ENCODE measurements at regions not wholly inside any gene's neighbourhood (a gene's known extent, or its start where the extent isn't known, plus 50 kb on each side); places are given as distances from the start of the nearest gene placed in this dataset.
A peak's percentile ranks its signal among the peaks of the same experiment; 100 is the strongest.

DNA sequence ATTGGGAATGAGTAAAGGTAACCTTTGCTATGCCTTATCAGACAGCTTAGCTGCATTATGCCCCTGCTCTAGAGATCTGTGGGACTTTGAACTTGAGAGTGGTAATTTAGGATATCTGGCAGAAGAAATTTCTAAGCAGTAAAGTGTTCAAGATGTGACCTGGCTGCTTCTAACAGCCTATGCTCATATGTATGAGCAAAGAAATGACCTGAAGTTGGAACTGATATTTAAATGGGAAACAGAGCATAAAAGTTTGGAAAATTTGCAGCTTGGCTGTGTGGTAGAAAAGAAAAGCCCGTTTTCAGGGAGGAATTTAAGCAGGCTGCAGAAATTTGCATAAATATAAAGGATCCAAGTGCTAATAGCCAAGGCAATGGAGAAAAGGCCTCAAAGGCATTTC lies 90.4 kb downstream of the HHIPL2 start:
- TF ChIP-seq ZNF518A (tag by site-specific recombination; conservative IDR thresholded peaks at IDR 0.05; ENCODE audit: low read depth) (peak; percentile 15; the same call in 1 of the 2 replicates), ZNF626 (tag by site-specific recombination; IDR thresholded peaks at IDR 0.05) (peak; percentile 55; the same call in 1 of the 2 replicates), ZNF157 (tag by site-specific recombination; IDR thresholded peaks at IDR 0.05) (no peak), SETDB1 (IDR thresholded peaks at IDR 0.05; ENCODE audit: insufficient read length, low read length) (peak; percentile 80)
- TF ChIP-seq, protein P1, sequence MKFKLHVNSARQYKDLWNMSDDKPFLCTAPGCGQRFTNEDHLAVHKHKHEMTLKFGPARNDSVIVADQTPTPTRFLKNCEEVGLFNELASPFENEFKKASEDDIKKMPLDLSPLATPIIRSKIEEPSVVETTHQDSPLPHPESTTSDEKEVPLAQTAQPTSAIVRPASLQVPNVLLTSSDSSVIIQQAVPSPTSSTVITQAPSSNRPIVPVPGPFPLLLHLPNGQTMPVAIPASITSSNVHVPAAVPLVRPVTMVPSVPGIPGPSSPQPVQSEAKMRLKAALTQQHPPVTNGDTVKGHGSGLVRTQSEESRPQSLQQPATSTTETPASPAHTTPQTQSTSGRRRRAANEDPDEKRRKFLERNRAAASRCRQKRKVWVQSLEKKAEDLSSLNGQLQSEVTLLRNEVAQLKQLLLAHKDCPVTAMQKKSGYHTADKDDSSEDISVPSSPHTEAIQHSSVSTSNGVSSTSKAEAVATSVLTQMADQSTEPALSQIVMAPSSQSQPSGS (tag by site-specific recombination; IDR thresholded peaks at IDR 0.05; ENCODE audit: low read depth) = no peak
- ChIA-PET CTCF (no interaction called here), POLR2A (no interaction called here)

DNA sequence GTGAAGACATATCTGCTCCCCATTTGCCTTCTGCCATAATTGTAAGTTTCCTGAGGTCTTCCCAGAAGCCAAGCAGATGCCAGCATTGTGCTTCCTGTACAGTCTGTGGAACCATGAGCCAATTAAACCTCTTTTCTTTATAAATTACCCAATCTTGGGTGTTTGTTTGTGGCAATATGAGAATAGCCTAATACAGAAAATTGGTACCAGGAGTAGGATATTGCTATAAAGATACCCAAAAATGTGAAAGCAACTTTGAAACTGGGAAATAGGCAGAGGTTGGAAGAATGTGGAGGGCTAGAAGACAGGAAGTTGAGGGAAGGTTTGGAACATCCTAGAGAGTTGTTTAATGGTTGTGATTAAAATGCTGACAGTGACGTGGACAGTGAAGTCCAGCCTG lies 90.8 kb downstream of the HHIPL2 start:
- CTCF ChIA-PET = interaction anchor here (2.0 kb wide), 1 partner anchor 716 kb away, joined by 7 read pairs; the partner anchor contains the start of gene DUSP10
- POLR2A ChIA-PET = no interaction called here
- H3K27ac ChIP-seq (ENCODE audit: extremely low read depth, low read depth, low read length) = no peak overlapping the region
- H3K4me3 ChIP-seq (ENCODE audit: low read depth, low read length) = no peak overlapping the region
- H3K36me3 ChIP-seq (ENCODE audit: control insufficient read depth in 2 of 2, insufficient read depth in 1 of 2, low read length in 2 of 2) = no peaks in the 10 kb centered on the region
- TF ChIP-seq ZNF707 (tag by site-specific recombination; IDR thresholded peaks at IDR 0.05) (peak; percentile 80), ZNF600 (tag by site-specific recombination; IDR thresholded peaks at IDR 0.05) (no peak)
- H3K9me3 ChIP-seq (ENCODE audit: control insufficient read depth, insufficient read depth, low read depth, low read length) = no peaks in the 10 kb centered on the region
- no peaks in the 10 kb centered on the region for H3K4me1 ChIP-seq (ENCODE audit: control insufficient read depth, insufficient read depth, low read length)

More for the DNA sequence above, 90.4 kb downstream of the HHIPL2 start:
- Histone ChIP-seq H3K27ac (ENCODE audit: extremely low read depth, low read depth, low read length) (no peak overlapping the region), H3K9me3 (ENCODE audit: control insufficient read depth, insufficient read depth, low read depth, low read length) (no peaks in the 10 kb centered on the region), H3K4me3 (ENCODE audit: low read depth, low read length) (no peak overlapping the region), H3K4me1 (ENCODE audit: control insufficient read depth, insufficient read depth, low read length) (no peaks in the 10 kb centered on the region), H3K36me3 (ENCODE audit: control insufficient read depth in 2 of 2, insufficient read depth in 1 of 2, low read length in 2 of 2) (no peaks in the 10 kb centered on the region)

DNA sequence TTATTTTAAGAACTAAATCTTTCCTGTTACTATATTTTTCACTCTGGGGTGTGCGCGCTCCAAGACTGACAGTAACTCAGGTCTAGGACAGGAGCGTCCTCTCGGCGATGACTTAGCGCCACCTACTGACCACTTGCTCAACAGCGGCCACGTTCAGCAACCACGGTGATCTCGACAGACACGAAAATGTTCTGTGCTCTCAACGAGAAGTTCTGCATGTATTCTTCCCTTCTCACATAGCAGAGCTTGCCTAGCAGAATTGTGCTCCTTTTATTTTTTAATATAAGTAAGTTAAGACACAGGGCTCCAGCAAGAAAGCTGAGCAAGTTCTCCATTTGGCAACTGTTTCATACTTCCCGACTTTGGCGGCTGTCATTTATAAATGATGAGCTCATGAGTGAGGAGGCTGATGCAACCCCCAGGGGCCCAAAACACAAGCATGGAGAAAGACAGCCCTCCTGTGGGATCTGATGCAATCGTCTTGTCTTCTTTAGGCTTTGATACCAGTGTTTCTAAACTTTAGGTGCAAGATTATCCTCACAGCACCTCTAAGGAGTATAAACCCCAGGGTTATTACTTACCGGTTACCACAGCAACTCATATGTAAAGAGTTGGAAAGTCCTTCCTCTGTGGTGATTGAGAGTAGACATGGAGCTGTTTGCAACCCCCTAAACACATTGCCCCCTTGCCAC lies 92.6 kb downstream of the HHIPL2 start:
- Histone ChIP-seq H3K9me3 (ENCODE audit: control insufficient read depth, insufficient read depth, low read depth, low read length) (no peaks in the 10 kb centered on the region), H3K4me1 (ENCODE audit: control insufficient read depth, insufficient read depth, low read length) (no peaks in the 10 kb centered on the region), H3K27ac (ENCODE audit: extremely low read depth, low read depth, low read length) (no peak overlapping the region; the same call in 1 of the 2 replicates), H3K4me3 (ENCODE audit: low read depth, low read length) (peak overlapping the region; percentile 25), H3K36me3 (ENCODE audit: control insufficient read depth in 2 of 2, insufficient read depth in 1 of 2, low read length in 2 of 2) (no peaks in the 10 kb centered on the region)
- POLR2A ChIA-PET = interaction anchor here (0.8 kb wide), 1 partner anchor 740 kb away, joined by 3 read pairs; no protein-coding TSS in a partner anchor
- CTCF ChIA-PET = interaction anchor here (0.6 to 3.3 kb wide), 90 partner anchors 10 to 1771 kb away, joined by 3 to 29 read pairs (median 4); partner anchors contain the start of gene DUSP10
- TF ChIP-seq ZNF692 (tag by site-specific recombination; IDR thresholded peaks at IDR 0.05) (peak; percentile 58; the same call in 1 of the 2 replicates), ZNF510 (tag by site-specific recombination; IDR thresholded peaks at IDR 0.05; ENCODE audit: insufficient replicate concordance) (no peak), ZFP37 (tag by site-specific recombination; IDR thresholded peaks at IDR 0.05) (peak; percentile 51; the same call in 1 of the 2 replicates), ZNF146 (tag by site-specific recombination; IDR thresholded peaks at IDR 0.05) (no peak), ZNF654 (tag by site-specific recombination; IDR thresholded peaks at IDR 0.05; ENCODE audit: low read depth) (peak; percentile 97), TRIM28 (IDR thresholded peaks at IDR 0.05; ENCODE audit: borderline replicate concordance, low read length) (peak; percentile 35; the same call in 1 of the 2 replicates), ZNF549 (tag by site-specific recombination; IDR thresholded peaks at IDR 0.05) (no peak), ZNF501 (tag by site-specific recombination; IDR thresholded peaks at IDR 0.05) (peak; percentile 64; the same call in 1 of the 2 replicates), ZFP69B (tag by site-specific recombination; IDR thresholded peaks at IDR 0.05) (0 out of 2 replicates have a peak, but pooled peaks have one; percentile 15), ZNF274 (IDR thresholded peaks at IDR 0.05; ENCODE audit: low read length) (no peak), ZNF274 (tag by site-specific recombination; IDR thresholded peaks at IDR 0.05; ENCODE audit: borderline replicate concordance) (no peak)

Measured in HEK293 (cell line).